ENCODE measurements at regions not wholly inside any gene's neighbourhood (a gene's known extent, or its start where the extent isn't known, plus 50 kb on each side); places are given as distances from the start of the nearest gene placed in this dataset.

- DNase-seq (ENCODE audit: extremely low spot score), result no peak
- intact Hi-C loops (cut with DNase I), result no loop called here
- Histone ChIP-seq H3K4me1 (no peaks in the 10 kb centered on the region), H3K4me3 (no peak overlapping the region), H3K27ac (replicated peaks in 1 of 4) (no peak overlapping the region), H3K9me3 (no peaks in the 10 kb centered on the region), H3K36me3 (no peaks in the 10 kb centered on the region), H3K27me3 (no peaks in the 10 kb centered on the region)
- 87% methylated on average over 4 of the region's 4 CpGs for WGBS
- no peak for TF ChIP-seq CTCF (IDR thresholded peaks at IDR 0.05)
- no peak for TF ChIP-seq POLR2AphosphoS5 (IDR thresholded peaks at IDR 0.05)
- no peak for TF ChIP-seq POLR2A (IDR thresholded peaks at IDR 0.05; ENCODE audit: low read depth)
- no peak for TF ChIP-seq EP300 (IDR thresholded peaks at IDR 0.05)
Measured at GRCh38 chr10:83492004-83492403, 647.3 kb upstream of the GHITM start.

GRCh38 chr10:83512681-83513080, 626.6 kb upstream of the GHITM start:
- no peaks in the 10 kb centered on the region for H3K9me3 ChIP-seq
- DNase-seq (ENCODE audit: extremely low spot score), result no peak
- WGBS, result 96% methylated on average over 5 of the region's 5 CpGs
- H3K36me3 ChIP-seq, result no peaks in the 10 kb centered on the region
- intact Hi-C loops (cut with DNase I), result no loop called here
- H3K4me3 ChIP-seq, result no peak overlapping the region
- H3K27me3 ChIP-seq, result no peaks in the 10 kb centered on the region
- TF ChIP-seq POLR2AphosphoS5 (IDR thresholded peaks at IDR 0.05) (no peak), POLR2A (IDR thresholded peaks at IDR 0.05; ENCODE audit: low read depth) (no peak), EP300 (IDR thresholded peaks at IDR 0.05) (no peak), CTCF (IDR thresholded peaks at IDR 0.05) (no peak)
- no peaks in the 10 kb centered on the region for H3K4me1 ChIP-seq
- no peak overlapping the region for H3K27ac ChIP-seq (replicated peaks in 1 of 4)

- WGBS, result 79% methylated on average over 3 of the region's 3 CpGs
- TF ChIP-seq EP300 (IDR thresholded peaks at IDR 0.05) (no peak), POLR2A (IDR thresholded peaks at IDR 0.05; ENCODE audit: low read depth) (no peak), CTCF (IDR thresholded peaks at IDR 0.05) (no peak), POLR2AphosphoS5 (IDR thresholded peaks at IDR 0.05) (no peak)
- Histone ChIP-seq H3K4me1 (no peaks in the 10 kb centered on the region), H3K4me3 (no peak overlapping the region), H3K27ac (replicated peaks in 1 of 4) (no peak overlapping the region), H3K36me3 (no peaks in the 10 kb centered on the region), H3K9me3 (no peaks in the 10 kb centered on the region), H3K27me3 (no peaks in the 10 kb centered on the region)
- intact Hi-C loops (cut with DNase I), result no loop called here
- DNase-seq (ENCODE audit: extremely low spot score), result no peak
Measured at GRCh38 chr10:83515001-83515400, 624.3 kb upstream of the GHITM start.

GRCh38 chr10:83516788-83517187, 622.5 kb upstream of the GHITM start:
- H3K4me1 ChIP-seq, result no peaks in the 10 kb centered on the region
- TF ChIP-seq POLR2AphosphoS5 (IDR thresholded peaks at IDR 0.05) (no peak), POLR2A (IDR thresholded peaks at IDR 0.05; ENCODE audit: low read depth) (no peak), CTCF (IDR thresholded peaks at IDR 0.05) (no peak), EP300 (IDR thresholded peaks at IDR 0.05) (no peak)
- H3K9me3 ChIP-seq, result no peaks in the 10 kb centered on the region
- H3K4me3 ChIP-seq, result no peak overlapping the region
- H3K27me3 ChIP-seq, result no peaks in the 10 kb centered on the region
- H3K27ac ChIP-seq (replicated peaks in 1 of 4), result no peak overlapping the region
- H3K36me3 ChIP-seq, result no peaks in the 10 kb centered on the region
- intact Hi-C loops (cut with DNase I), result no loop called here
- no peak for DNase-seq (ENCODE audit: extremely low spot score)
- WGBS, result 69% methylated on average over 4 of the region's 4 CpGs

- Histone ChIP-seq H3K27ac (replicated peaks in 1 of 4) (no peak overlapping the region), H3K9me3 (no peaks in the 10 kb centered on the region), H3K27me3 (no peaks in the 10 kb centered on the region), H3K4me3 (no peak overlapping the region), H3K36me3 (no peaks in the 10 kb centered on the region), H3K4me1 (no peaks in the 10 kb centered on the region)
- intact Hi-C loops (cut with DNase I), result no loop called here
- WGBS, result 100% methylated on average over 1 of the region's 1 CpG
- TF ChIP-seq CTCF (IDR thresholded peaks at IDR 0.05), result no peak
- TF ChIP-seq POLR2AphosphoS5 (IDR thresholded peaks at IDR 0.05), result no peak
- no peak for TF ChIP-seq EP300 (IDR thresholded peaks at IDR 0.05)
- no peak for TF ChIP-seq POLR2A (IDR thresholded peaks at IDR 0.05; ENCODE audit: low read depth)
- no peak for DNase-seq (ENCODE audit: extremely low spot score)
Measured at GRCh38 chr10:83517456-83517855, 621.9 kb upstream of the GHITM start.
